Fibroblast of lung (primary cell): ENCODE measurements at regions not wholly inside any gene's neighbourhood (a gene's known extent, or its start where the extent isn't known, plus 50 kb on each side); places are given as distances from the start of the nearest gene placed in this dataset.

ENCODE experiments used
- DNase-seq, 2 donors: peaks; one replicate each; pipeline versions ENCODE4 v3.0.0 to v3.0.0-alpha.2; 2010; ENCODE audit warnings: low read depth in 2 of 2
- H2AFZ ChIP-seq: 2 replicates; pipeline ENCODE4 v1.5.1; 2012; ENCODE audit warnings: low read length, control low read depth, inconsistent platforms
- H3K27ac ChIP-seq: 2 replicates; pipeline ENCODE4 v1.5.1; 2011; ENCODE audit warnings: low read length, control low read depth; ENCODE audit not compliant: insufficient read depth
- H3K27me3 ChIP-seq: 2 replicates; pipeline ENCODE4 v1.5.1; 2011; ENCODE audit warnings: mild to moderate bottlenecking, low read length; ENCODE audit not compliant: control insufficient read depth, insufficient read depth
- H3K36me3 ChIP-seq: 2 replicates; pipeline ENCODE4 v1.5.1; 2011; ENCODE audit warnings: low read length; ENCODE audit not compliant: control insufficient read depth, insufficient read depth
- H3K4me1 ChIP-seq: 2 replicates; pipeline ENCODE4 v1.5.1; 2011; ENCODE audit warnings: low read length; ENCODE audit not compliant: control insufficient read depth, insufficient read depth; ENCODE audit errors: extremely low read depth
- H3K4me2 ChIP-seq: 2 replicates; pipeline ENCODE4 v1.5.1; 2011; ENCODE audit warnings: low read length, control low read depth; ENCODE audit not compliant: insufficient read depth; ENCODE audit errors: extremely low read depth
- H3K4me3 ChIP-seq, 4 experiments: fragments of 200-600 bp in 1 of 4; sonication (generic) in 1 of 4; replicated peaks in 1 of 4; 2 replicates each; pipeline ENCODE4 v1.5.1; 2011 to 2016; ENCODE audit warnings: low read length in 4 of 4, low read depth in 3 of 4, mild to moderate bottlenecking in 3 of 4, control low read depth in 2 of 4, inconsistent platforms in 1 of 4, mixed read lengths in 1 of 4; ENCODE audit not compliant: insufficient read depth in 1 of 4; ENCODE audit errors: control extremely low read depth in 1 of 4
- H3K79me2 ChIP-seq: 2 replicates; pipeline ENCODE4 v1.5.1; 2012; ENCODE audit warnings: mild to moderate bottlenecking, low read length, inconsistent platforms; ENCODE audit not compliant: control insufficient read depth, insufficient read depth
- H3K9ac ChIP-seq: 2 replicates; pipeline ENCODE4 v1.5.1; 2011; ENCODE audit warnings: mild to moderate bottlenecking, low read length, control low read depth; ENCODE audit not compliant: insufficient read depth
- H3K9me3 ChIP-seq: 2 replicates; pipeline ENCODE4 v1.5.1; 2012; ENCODE audit warnings: low read depth, low read length; ENCODE audit not compliant: control insufficient read depth, insufficient read depth
- H4K20me1 ChIP-seq: 2 replicates; pipeline ENCODE4 v1.5.1; 2011; ENCODE audit warnings: low read length; ENCODE audit not compliant: control insufficient read depth, insufficient read depth; ENCODE audit errors: extremely low read depth
- EZH2 ChIP-seq: IDR thresholded peaks from 2 replicates; pipeline ENCODE4 v1.5.1; 2012; ENCODE audit warnings: low read length, control low read depth, mild to moderate bottlenecking; ENCODE audit errors: missing control alignments
- TF ChIP-seq, protein P1 (sequence below), 2 donors: IDR thresholded peaks in 1 of 2; conservative IDR thresholded peaks in 1 of 2; 1 replicate in 1 of 2; 2 replicates in 1 of 2; pipeline ENCODE4 v1.5.1; 2011 to 2012; ENCODE audit warnings: low read length in 2 of 2, control low read depth in 1 of 2, inconsistent platforms in 1 of 2, low read depth in 1 of 2, mild to moderate bottlenecking in 1 of 2

DNA sequence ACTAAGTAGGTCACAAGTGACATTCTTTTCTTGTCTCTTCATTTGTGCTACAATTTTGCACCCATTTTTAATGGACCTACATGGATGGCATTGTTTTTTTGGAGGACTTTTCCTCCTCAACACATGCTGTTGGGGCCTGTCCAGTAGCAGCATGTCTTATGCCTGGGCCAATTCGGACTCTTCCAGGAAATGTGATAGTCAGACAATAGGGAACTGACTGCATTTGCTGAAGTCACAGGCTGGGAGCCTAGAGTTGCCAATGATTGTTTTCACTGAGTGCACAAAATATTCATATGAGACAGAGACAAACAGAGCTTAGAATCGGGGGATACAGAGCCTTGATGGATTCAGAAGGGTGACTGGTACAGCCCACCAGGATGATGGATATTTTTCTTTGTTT, 867.3 kb upstream of the GOT2 start:
- DNase-seq: no peak
- Histone ChIP-seq H3K4me3 (no peak overlapping the region), H3K9me3 (no peaks in the 10 kb centered on the region), H3K79me2 (no peaks in the 10 kb centered on the region), H2AFZ (no peak overlapping the region), H3K27me3 (no peaks in the 10 kb centered on the region), H3K4me1 (peaks cover 2% of the 10 kb centered on the region), H3K27ac (no peak overlapping the region), H3K4me2 (no peak overlapping the region), H3K9ac (no peak overlapping the region), H3K36me3 (no peaks in the 10 kb centered on the region), H4K20me1 (no peaks in the 10 kb centered on the region)
- no peak for TF ChIP-seq EZH2
- TF ChIP-seq, protein P1, sequence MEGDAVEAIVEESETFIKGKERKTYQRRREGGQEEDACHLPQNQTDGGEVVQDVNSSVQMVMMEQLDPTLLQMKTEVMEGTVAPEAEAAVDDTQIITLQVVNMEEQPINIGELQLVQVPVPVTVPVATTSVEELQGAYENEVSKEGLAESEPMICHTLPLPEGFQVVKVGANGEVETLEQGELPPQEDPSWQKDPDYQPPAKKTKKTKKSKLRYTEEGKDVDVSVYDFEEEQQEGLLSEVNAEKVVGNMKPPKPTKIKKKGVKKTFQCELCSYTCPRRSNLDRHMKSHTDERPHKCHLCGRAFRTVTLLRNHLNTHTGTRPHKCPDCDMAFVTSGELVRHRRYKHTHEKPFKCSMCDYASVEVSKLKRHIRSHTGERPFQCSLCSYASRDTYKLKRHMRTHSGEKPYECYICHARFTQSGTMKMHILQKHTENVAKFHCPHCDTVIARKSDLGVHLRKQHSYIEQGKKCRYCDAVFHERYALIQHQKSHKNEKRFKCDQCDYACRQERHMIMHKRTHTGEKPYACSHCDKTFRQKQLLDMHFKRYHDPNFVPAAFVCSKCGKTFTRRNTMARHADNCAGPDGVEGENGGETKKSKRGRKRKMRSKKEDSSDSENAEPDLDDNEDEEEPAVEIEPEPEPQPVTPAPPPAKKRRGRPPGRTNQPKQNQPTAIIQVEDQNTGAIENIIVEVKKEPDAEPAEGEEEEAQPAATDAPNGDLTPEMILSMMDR (conservative IDR thresholded peaks at IDR 0.05 in 1 of 2, IDR thresholded peaks at IDR 0.05 in 1 of 2; ENCODE audit: low read depth in 1 of 2, low read length in 2 of 2): no peak

DNA sequence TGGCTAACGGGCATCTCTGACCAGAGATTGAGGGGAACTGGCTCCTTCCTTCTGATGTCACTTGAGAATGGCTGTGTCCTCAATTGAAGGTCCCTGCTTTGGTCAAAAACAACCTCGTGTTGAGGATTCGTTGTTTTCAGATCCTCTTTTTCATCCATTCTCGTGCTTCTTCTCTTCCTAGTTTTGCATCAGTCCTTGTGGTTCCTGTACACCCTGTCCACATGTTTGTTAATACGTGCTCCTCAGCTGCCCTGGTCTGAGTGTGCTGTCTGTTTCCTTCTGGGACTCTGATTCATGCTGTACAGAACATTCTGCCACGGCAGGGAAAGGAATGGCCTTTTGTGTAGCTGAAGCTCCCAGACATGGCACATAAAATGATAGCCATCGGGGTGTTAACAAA, 863.2 kb upstream of the GOT2 start:
- no peaks in the 10 kb centered on the region for H4K20me1 ChIP-seq
- no peaks in the 10 kb centered on the region for H3K79me2 ChIP-seq
- TF ChIP-seq EZH2: no peak
- TF ChIP-seq, protein P1 (conservative IDR thresholded peaks at IDR 0.05 in 1 of 2, IDR thresholded peaks at IDR 0.05 in 1 of 2; ENCODE audit: low read depth in 1 of 2, low read length in 2 of 2): no peak
- no peaks in the 10 kb centered on the region for H3K36me3 ChIP-seq
- H3K9me3 ChIP-seq: no peaks in the 10 kb centered on the region
- no peak for DNase-seq
- H3K4me1 ChIP-seq: peaks cover 2% of the 10 kb centered on the region
- H3K27me3 ChIP-seq: no peaks in the 10 kb centered on the region
- H3K27ac ChIP-seq: no peak overlapping the region
- no peak overlapping the region for H3K4me2 ChIP-seq
- no peak overlapping the region for H3K4me3 ChIP-seq
- H2AFZ ChIP-seq: peak overlapping the region; percentile 59
- H3K9ac ChIP-seq: no peak overlapping the region

DNA sequence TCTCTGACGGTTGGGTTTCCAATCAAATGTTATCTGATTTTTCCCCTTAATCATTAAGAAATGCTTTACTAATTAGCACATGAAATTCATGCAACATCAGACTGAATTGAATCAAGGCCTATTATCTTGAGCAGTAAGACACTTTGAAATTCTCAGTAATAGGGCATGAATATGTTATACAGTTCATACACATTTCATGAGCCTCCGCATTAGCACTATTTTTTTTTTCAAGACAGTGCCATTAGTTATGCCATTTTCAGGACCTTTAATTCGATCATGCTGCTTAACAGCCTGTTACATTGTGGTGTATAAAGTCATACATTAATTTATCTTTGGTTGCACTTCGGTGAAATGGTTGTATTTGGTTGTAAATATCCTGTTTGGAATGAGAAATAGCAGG, 862.6 kb upstream of the GOT2 start:
- H3K4me1 ChIP-seq: peaks cover 2% of the 10 kb centered on the region
- no peak overlapping the region for H2AFZ ChIP-seq

More for the DNA sequence above, 862.6 kb upstream of the GOT2 start:
- Histone ChIP-seq H3K9me3 (no peaks in the 10 kb centered on the region), H3K79me2 (no peaks in the 10 kb centered on the region), H3K27ac (no peak overlapping the region), H3K9ac (no peak overlapping the region), H4K20me1 (no peaks in the 10 kb centered on the region), H3K36me3 (no peaks in the 10 kb centered on the region), H3K4me2 (no peak overlapping the region), H3K27me3 (no peaks in the 10 kb centered on the region), H3K4me3 (no peak overlapping the region)
- no peak for DNase-seq
- TF ChIP-seq, protein P1 (conservative IDR thresholded peaks at IDR 0.05 in 1 of 2, IDR thresholded peaks at IDR 0.05 in 1 of 2; ENCODE audit: low read depth in 1 of 2, low read length in 2 of 2): no peak
- no peak for TF ChIP-seq EZH2
